ENCODE measurements at regions not wholly inside any gene's neighbourhood (a gene's known extent, or its start where the extent isn't known, plus 50 kb on each side); places are given as distances from the start of the nearest gene placed in this dataset.

DNA sequence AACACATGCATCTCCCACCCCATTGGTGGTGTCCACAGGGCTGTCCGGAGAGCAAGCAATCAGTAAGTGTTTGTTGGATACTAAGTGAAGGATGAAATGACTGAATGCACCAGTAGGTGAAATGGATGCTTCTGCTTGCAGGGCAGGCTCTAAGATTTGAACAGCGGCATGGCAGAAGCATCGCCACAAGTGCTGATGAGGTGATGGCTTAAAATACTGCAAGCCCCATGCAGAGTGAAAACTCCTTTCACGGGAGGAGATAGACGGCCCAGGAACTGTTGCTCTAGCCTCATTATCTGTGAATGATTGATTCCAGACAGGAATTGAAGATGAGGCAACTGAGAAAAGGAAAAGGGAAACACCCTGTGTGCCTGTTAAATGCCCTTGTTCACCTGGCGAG is 158.9 kb downstream of the LY86 start:
- BruUV-seq (replicated peaks), result no TSS peak
- no peaks in the 10 kb centered on the region for H3K27me3 Mint-ChIP-seq (ENCODE audit: insufficient read depth, unreplicated experiment)
- no peak for TF ChIP-seq CTCF (IDR thresholded peaks at IDR 0.05; ENCODE audit: unreplicated experiment)
- intact Hi-C loops (cut with micrococcal nuclease), result no loop called here
- H3K9me3 Mint-ChIP-seq (ENCODE audit: unreplicated experiment), result no peaks in the 10 kb centered on the region
- no peak overlapping the region for H3K27ac Mint-ChIP-seq (ENCODE audit: low read depth, unreplicated experiment)
- DNase-seq (ENCODE audit: unreplicated experiment), result no peak
- CTCF ChIA-PET, result no interaction called here
- no peak overlapping the region for H3K4me3 Mint-ChIP-seq (ENCODE audit: unreplicated experiment)
- H3K4me1 Mint-ChIP-seq (ENCODE audit: insufficient read depth, unreplicated experiment), result peaks cover 31% of the 10 kb centered on the region
- no peaks in the 10 kb centered on the region for H3K36me3 Mint-ChIP-seq (ENCODE audit: insufficient read depth, unreplicated experiment)
- POLR2A ChIA-PET, result no interaction called here

DNA sequence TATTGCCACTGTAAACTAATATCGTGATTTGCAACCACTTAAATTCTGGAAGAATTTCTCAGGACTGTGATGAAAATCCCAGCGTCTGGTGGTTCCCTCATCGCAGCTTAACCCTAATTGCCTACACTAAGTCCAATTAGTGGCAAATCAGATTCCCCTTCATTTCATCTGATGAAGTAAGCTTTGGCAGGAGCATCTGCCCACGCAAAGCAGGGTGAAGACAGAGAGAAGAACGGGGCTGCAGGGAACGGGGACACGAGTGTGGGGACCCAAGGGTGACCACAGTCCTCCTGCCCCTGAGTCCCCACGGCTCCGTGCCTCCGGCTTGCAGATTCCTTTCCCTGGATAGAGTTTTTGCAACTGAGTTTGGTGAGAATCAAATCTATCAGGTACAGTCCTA is 159.5 kb downstream of the LY86 start:
- BruUV-seq (replicated peaks), result no TSS peak
- no peak for TF ChIP-seq CTCF (IDR thresholded peaks at IDR 0.05; ENCODE audit: unreplicated experiment)
- ChIA-PET POLR2A (interaction anchor here (5.0 kb wide), 1 partner anchor 33 kb away, joined by 21 read pairs; no protein-coding TSS in a partner anchor), CTCF (interaction anchor here (0.6 to 0.9 kb wide), 3 partner anchors 25 to 500 kb away, joined by 3 to 4 read pairs (median 3); no protein-coding TSS in a partner anchor)
- no peaks in the 10 kb centered on the region for H3K36me3 Mint-ChIP-seq (ENCODE audit: insufficient read depth, unreplicated experiment)
- no peak for DNase-seq (ENCODE audit: unreplicated experiment)
- H3K27me3 Mint-ChIP-seq (ENCODE audit: insufficient read depth, unreplicated experiment), result no peaks in the 10 kb centered on the region
- intact Hi-C loops (cut with micrococcal nuclease), result no loop called here
- H3K4me1 Mint-ChIP-seq (ENCODE audit: insufficient read depth, unreplicated experiment), result peaks cover 34% of the 10 kb centered on the region
- no peaks in the 10 kb centered on the region for H3K9me3 Mint-ChIP-seq (ENCODE audit: unreplicated experiment)
- H3K27ac Mint-ChIP-seq (ENCODE audit: low read depth, unreplicated experiment), result no peak overlapping the region
- no peak overlapping the region for H3K4me3 Mint-ChIP-seq (ENCODE audit: unreplicated experiment)

DNA sequence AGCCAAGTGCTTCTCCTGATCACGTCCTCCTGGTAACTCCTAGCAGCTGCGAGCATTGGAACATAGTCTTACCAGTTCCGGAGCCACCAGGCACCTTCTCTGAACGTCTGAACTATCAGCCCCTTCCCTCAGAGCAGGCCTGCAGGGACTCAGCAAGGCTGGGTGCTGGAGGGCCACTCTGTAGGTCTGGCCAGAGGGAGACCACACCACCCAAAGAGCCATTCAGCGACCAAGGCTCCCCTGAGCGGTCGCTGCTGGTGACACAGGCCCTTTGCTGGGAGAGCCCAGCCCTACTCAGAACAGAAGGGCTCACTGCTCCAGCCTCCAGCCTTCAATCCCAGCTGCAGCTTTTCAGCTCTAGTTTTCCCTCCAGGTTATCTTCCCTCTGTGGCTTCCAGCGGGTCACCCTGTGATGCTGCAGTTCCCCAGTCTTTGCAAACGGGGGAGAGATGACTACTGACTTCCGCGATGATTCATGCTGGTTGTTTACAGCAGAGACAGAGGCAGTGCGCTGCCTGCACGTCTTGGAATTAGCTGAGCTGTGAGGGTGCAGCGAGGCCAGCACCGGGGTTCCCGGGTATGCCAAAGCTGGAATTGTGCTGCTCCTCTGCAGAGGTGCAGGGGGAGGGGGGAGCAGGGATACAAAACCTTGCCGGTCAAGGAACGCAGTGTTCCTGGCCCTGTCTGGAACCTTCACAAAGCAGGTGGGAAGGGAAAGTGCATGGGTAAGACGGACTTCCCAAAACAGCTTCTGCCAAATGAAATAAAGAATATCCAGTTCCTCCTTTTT is 161.4 kb downstream of the LY86 start:
- TF ChIP-seq CTCF (IDR thresholded peaks at IDR 0.05; ENCODE audit: unreplicated experiment), result no peak
- BruUV-seq (replicated peaks), result no TSS peak
- Mint-ChIP-seq H3K36me3 (ENCODE audit: insufficient read depth, unreplicated experiment) (no peaks in the 10 kb centered on the region), H3K4me3 (ENCODE audit: unreplicated experiment) (peak overlapping the region; percentile 35), H3K27ac (ENCODE audit: low read depth, unreplicated experiment) (peak overlapping the region; percentile 54), H3K27me3 (ENCODE audit: insufficient read depth, unreplicated experiment) (no peaks in the 10 kb centered on the region), H3K9me3 (ENCODE audit: unreplicated experiment) (no peaks in the 10 kb centered on the region), H3K4me1 (ENCODE audit: insufficient read depth, unreplicated experiment) (peaks cover 34% of the 10 kb centered on the region)
- CTCF ChIA-PET, result interaction anchor here (0.5 to 1.5 kb wide), 9 partner anchors 9 to 489 kb away, joined by 3 to 5 read pairs (median 3); no protein-coding TSS in a partner anchor
- DNase-seq (ENCODE audit: unreplicated experiment), result peak; percentile 92
- intact Hi-C loops (cut with micrococcal nuclease), result no loop called here
- POLR2A ChIA-PET, result interaction anchor here (0.6 to 5.0 kb wide), 30 partner anchors 14 to 1490 kb away, joined by 3 to 21 read pairs (median 5); partner anchors contain the start of gene RREB1

- Mint-ChIP-seq H3K27me3 (ENCODE audit: insufficient read depth, unreplicated experiment) (no peaks in the 10 kb centered on the region), H3K36me3 (ENCODE audit: insufficient read depth, unreplicated experiment) (no peaks in the 10 kb centered on the region), H3K27ac (ENCODE audit: low read depth, unreplicated experiment) (peak overlapping the region; percentile 4), H3K9me3 (ENCODE audit: unreplicated experiment) (no peaks in the 10 kb centered on the region), H3K4me1 (ENCODE audit: insufficient read depth, unreplicated experiment) (peaks cover 34% of the 10 kb centered on the region), H3K4me3 (ENCODE audit: unreplicated experiment) (no peak overlapping the region)
- CTCF ChIA-PET, result interaction anchor here (0.5 to 1.5 kb wide), 9 partner anchors 8 to 160 kb away, joined by 3 to 5 read pairs (median 3); no protein-coding TSS in a partner anchor
- TF ChIP-seq CTCF (IDR thresholded peaks at IDR 0.05; ENCODE audit: unreplicated experiment), result no peak
- DNase-seq (ENCODE audit: unreplicated experiment), result peak; percentile 14
- no TSS peak for BruUV-seq (replicated peaks)
- intact Hi-C loops (cut with micrococcal nuclease), result no loop called here
- POLR2A ChIA-PET, result interaction anchor here (0.7 to 5.0 kb wide), 30 partner anchors 15 to 753 kb away, joined by 3 to 21 read pairs (median 5); partner anchors contain the start of gene RREB1
Observed at GRCh38 chr6:6750594-6751265, 162.2 kb downstream of the LY86 start.

Measured in MCF 10A (cell line).